Upper lobe of left lung (tissue), 6 donors: ENCODE measurements at regions not wholly inside any gene's neighbourhood (a gene's known extent, or its start where the extent isn't known, plus 50 kb on each side); places are given as distances from the start of the nearest gene placed in this dataset.

Experiments
- ATAC-seq, 2 donors: fragments of 200-7000 bp; cut with Tn5 transposase; one replicate each; pipeline ENCODE4 v1.9.1; 2022; ENCODE audit warnings: mild to moderate bottlenecking in 2 of 2, moderate library complexity in 2 of 2; ENCODE audit not compliant: low FRiP score in 2 of 2
- DNase-seq, 2 donors: peaks; one replicate each; pipeline ENCODE4 v3.0.0-alpha.2; 2019 to 2020
- H3K27ac ChIP-seq, 4 donors: fragments of 200-600 bp; sonication (generic); one replicate each; pipeline ENCODE4 v1.5.1; 2016 to 2019
- H3K27me3 ChIP-seq, 4 donors: fragments of 200-600 bp; sonication (generic); one replicate each; pipeline ENCODE4 v1.5.1; 2017 to 2019
- H3K36me3 ChIP-seq, 4 donors: fragments of 200-600 bp; sonication (generic); one replicate each; pipeline ENCODE4 v1.5.1; 2016 to 2019
- H3K4me1 ChIP-seq, 4 donors: fragments of 200-600 bp; sonication (generic); one replicate each; pipeline ENCODE4 v1.5.1; 2018 to 2019
- H3K4me3 ChIP-seq, 4 donors: fragments of 200-600 bp; sonication (generic); one replicate each; pipeline ENCODE4 v1.5.1; 2017 to 2019; ENCODE audit warnings: mild to moderate bottlenecking in 2 of 4, moderate library complexity in 1 of 4
- H3K9me3 ChIP-seq, 4 donors: fragments of 200-600 bp; sonication (generic); one replicate each; pipeline ENCODE4 v1.5.1; 2018 to 2019
- EP300 ChIP-seq, 4 donors: sonication (generic); formaldehyde crosslinking; IDR thresholded peaks; one replicate each; pipeline ENCODE4 v1.5.1; 2017; ENCODE audit warnings: antibody characterized with exemption in 4 of 4, control low read depth in 2 of 4
- POLR2A ChIP-seq, 4 donors: fragments of 450-650 bp; IDR thresholded peaks; one replicate each; pipeline ENCODE4 v1.5.1; 2016 to 2017; ENCODE audit warnings: antibody characterized with exemption in 4 of 4, mild to moderate bottlenecking in 2 of 4
- POLR2AphosphoS5 ChIP-seq, 2 donors: sonication (generic); formaldehyde crosslinking; IDR thresholded peaks; one replicate each; pipeline ENCODE4 v1.5.1; 2017; ENCODE audit warnings: antibody characterized with exemption in 2 of 2
- WGBS, 2 donors: methylation state at CpG; one replicate each; pipeline ENCODE4 v1.1.5; 2017 to 2018; 5-methylcytosine and 5-hydroxymethylcytosine counted together
- TF ChIP-seq, protein P1 (sequence below), 6 experiments: fragments of 450-650 bp in 4 of 6; fragments of 200-600 bp in 2 of 6; sonication (generic) in 2 of 6; IDR thresholded peaks; one replicate each; pipeline ENCODE4 v1.5.1; 2016 to 2019; ENCODE audit warnings: antibody characterized with exemption in 6 of 6
- donor health status: DM: no; HTN: no; CAD: no; lungs with moderate emphysema.
- donor health status: DM: no; HTN: yes; CAD: no; lungs with severe emphysema.

GRCh38 chr12:78406828-78407227 lies 457.7 kb upstream of the SYT1 start:
- 24 to 30% methylated on average over 2 of the region's 2 CpGs for WGBS, 2 donors
- DNase-seq = no peak
- no peak overlapping the region for H3K27ac ChIP-seq
- no peak overlapping the region for H3K4me3 ChIP-seq
- TF ChIP-seq, protein P1, sequence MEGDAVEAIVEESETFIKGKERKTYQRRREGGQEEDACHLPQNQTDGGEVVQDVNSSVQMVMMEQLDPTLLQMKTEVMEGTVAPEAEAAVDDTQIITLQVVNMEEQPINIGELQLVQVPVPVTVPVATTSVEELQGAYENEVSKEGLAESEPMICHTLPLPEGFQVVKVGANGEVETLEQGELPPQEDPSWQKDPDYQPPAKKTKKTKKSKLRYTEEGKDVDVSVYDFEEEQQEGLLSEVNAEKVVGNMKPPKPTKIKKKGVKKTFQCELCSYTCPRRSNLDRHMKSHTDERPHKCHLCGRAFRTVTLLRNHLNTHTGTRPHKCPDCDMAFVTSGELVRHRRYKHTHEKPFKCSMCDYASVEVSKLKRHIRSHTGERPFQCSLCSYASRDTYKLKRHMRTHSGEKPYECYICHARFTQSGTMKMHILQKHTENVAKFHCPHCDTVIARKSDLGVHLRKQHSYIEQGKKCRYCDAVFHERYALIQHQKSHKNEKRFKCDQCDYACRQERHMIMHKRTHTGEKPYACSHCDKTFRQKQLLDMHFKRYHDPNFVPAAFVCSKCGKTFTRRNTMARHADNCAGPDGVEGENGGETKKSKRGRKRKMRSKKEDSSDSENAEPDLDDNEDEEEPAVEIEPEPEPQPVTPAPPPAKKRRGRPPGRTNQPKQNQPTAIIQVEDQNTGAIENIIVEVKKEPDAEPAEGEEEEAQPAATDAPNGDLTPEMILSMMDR (IDR thresholded peaks at IDR 0.05) = no peak
- no peaks in the 10 kb centered on the region for H3K4me1 ChIP-seq
- no peaks in the 10 kb centered on the region for H3K9me3 ChIP-seq
- no peaks in the 10 kb centered on the region for H3K36me3 ChIP-seq
- H3K27me3 ChIP-seq = no peaks in the 10 kb centered on the region
- ATAC-seq = no peak

DNA sequence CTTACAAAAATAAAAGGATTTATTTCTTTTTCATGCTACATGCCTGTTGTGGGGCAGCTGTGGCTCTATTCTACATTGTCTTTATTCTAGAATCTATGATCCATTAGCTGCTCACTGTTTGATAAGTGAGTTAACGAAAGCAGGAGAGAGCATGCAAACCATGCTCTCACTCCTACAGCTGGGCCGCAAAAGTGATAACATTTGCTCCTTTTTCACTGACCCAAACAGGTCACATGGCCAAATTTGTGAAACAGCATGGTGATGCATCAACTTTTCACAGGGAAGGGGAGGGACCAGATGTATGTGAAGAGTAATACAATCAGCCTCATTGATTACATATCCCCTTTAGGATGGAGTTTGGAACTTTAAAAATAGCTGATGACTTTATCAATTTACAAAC lies 456.9 kb upstream of the SYT1 start:
- DNase-seq = no peak
- H3K9me3 ChIP-seq = no peaks in the 10 kb centered on the region
- no peaks in the 10 kb centered on the region for H3K4me1 ChIP-seq
- H3K27me3 ChIP-seq = no peaks in the 10 kb centered on the region
- WGBS, 2 donors = 89 to 93% methylated on average over 2 of the region's 2 CpGs
- ATAC-seq = no peak
- H3K27ac ChIP-seq = no peak overlapping the region
- H3K36me3 ChIP-seq = no peaks in the 10 kb centered on the region
- H3K4me3 ChIP-seq = no peak overlapping the region
- TF ChIP-seq EP300 (IDR thresholded peaks at IDR 0.05) (no peak), POLR2A (IDR thresholded peaks at IDR 0.05) (no peak), POLR2AphosphoS5 (IDR thresholded peaks at IDR 0.05) (no peak)
- TF ChIP-seq, protein P1 (IDR thresholded peaks at IDR 0.05) = no peak

GRCh38 chr12:78414071-78414470 lies 450.5 kb upstream of the SYT1 start:
- no peak for TF ChIP-seq POLR2A (IDR thresholded peaks at IDR 0.05)
- TF ChIP-seq EP300 (IDR thresholded peaks at IDR 0.05) = no peak
- TF ChIP-seq POLR2AphosphoS5 (IDR thresholded peaks at IDR 0.05) = no peak
- TF ChIP-seq, protein P1 (IDR thresholded peaks at IDR 0.05) = no peak
- no peaks in the 10 kb centered on the region for H3K27me3 ChIP-seq
- no peak for DNase-seq
- no peak for ATAC-seq
- no peak overlapping the region for H3K27ac ChIP-seq
- no peak overlapping the region for H3K4me3 ChIP-seq
- no peaks in the 10 kb centered on the region for H3K4me1 ChIP-seq
- no peaks in the 10 kb centered on the region for H3K9me3 ChIP-seq
- WGBS, 2 donors = 89% methylated on average over 1 of the region's 1 CpG
- H3K36me3 ChIP-seq = no peaks in the 10 kb centered on the region

- no peaks in the 10 kb centered on the region for H3K36me3 ChIP-seq
- no peak overlapping the region for H3K27ac ChIP-seq
- H3K27me3 ChIP-seq = no peaks in the 10 kb centered on the region
- no peak for DNase-seq
- ATAC-seq = no peak
- H3K4me1 ChIP-seq = no peaks in the 10 kb centered on the region
- H3K9me3 ChIP-seq = no peaks in the 10 kb centered on the region
- WGBS, 2 donors = 26 to 44% methylated on average over 2 of the region's 2 CpGs
- H3K4me3 ChIP-seq = no peak overlapping the region
- TF ChIP-seq EP300 (IDR thresholded peaks at IDR 0.05) = no peak
- TF ChIP-seq, protein P1 (IDR thresholded peaks at IDR 0.05) = no peak
- TF ChIP-seq POLR2AphosphoS5 (IDR thresholded peaks at IDR 0.05) = no peak
- TF ChIP-seq POLR2A (IDR thresholded peaks at IDR 0.05) = no peak
These were observed 445.7 kb upstream of the SYT1 start for GRCh38 chr12:78418919-78419318.

DNA sequence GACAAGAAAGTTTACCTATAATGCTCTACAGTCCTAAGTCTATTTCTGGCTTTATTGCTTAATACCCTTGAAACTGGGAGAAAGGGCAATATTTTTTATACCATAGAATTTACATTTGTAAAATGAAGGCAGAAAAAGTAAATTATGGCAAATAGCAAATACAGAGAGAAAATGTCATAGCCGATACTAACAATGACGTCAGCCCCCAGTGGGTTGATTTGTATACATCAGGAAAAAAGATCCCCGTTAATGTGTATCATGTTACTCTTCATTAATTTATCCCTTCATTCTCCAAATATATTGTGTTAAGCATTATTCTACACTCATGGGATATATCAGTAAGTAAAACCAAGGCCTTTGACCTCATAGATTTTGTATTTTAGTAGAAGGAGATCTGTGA lies 445.1 kb upstream of the SYT1 start:
- H3K4me1 ChIP-seq = no peaks in the 10 kb centered on the region
- ATAC-seq (no peak), DNase-seq (no peak)
- 87 to 92% methylated on average over 3 of the region's 3 CpGs for WGBS, 2 donors
- H3K27me3 ChIP-seq = no peaks in the 10 kb centered on the region
- H3K27ac ChIP-seq = no peak overlapping the region
- TF ChIP-seq POLR2A (IDR thresholded peaks at IDR 0.05) = no peak
- no peak for TF ChIP-seq POLR2AphosphoS5 (IDR thresholded peaks at IDR 0.05)
- TF ChIP-seq, protein P1 (IDR thresholded peaks at IDR 0.05) = no peak
- TF ChIP-seq EP300 (IDR thresholded peaks at IDR 0.05) = no peak
- H3K4me3 ChIP-seq = no peak overlapping the region
- no peaks in the 10 kb centered on the region for H3K9me3 ChIP-seq
- no peaks in the 10 kb centered on the region for H3K36me3 ChIP-seq
